AG04450 (cell line): ENCODE measurements at regions not wholly inside any gene's neighbourhood (a gene's known extent, or its start where the extent isn't known, plus 50 kb on each side); places are given as distances from the start of the nearest gene placed in this dataset.
"Not testable (repeated sequence)": the region's sequence is repeated elsewhere in the genome, so short reads cannot be mapped to it uniquely, and the experiment has no call there.

Experiments used
- CTCF ChIA-PET: fragments of 300-600, 350-600 bp; formaldehyde crosslinking; extraction: SDS; loops from one replicate; lab custom pipeline; 2022; ENCODE audit warnings: antibody characterized with exemption, inconsistent platforms; lab: Charles Lee
- POLR2A ChIA-PET: fragments of 350-600 bp; formaldehyde crosslinking; extraction: SDS; loops from one replicate; lab custom pipeline; 2021; ENCODE audit warnings: antibody characterized with exemption, inconsistent platforms; lab: Yijun Ruan, JAX
- DNase-seq: peaks from one replicate; pipeline ENCODE4 v3.0.0-alpha.2; 2011; ENCODE audit warnings: low read depth, low spot score
- H3K27ac ChIP-seq: one replicate; pipeline ENCODE4 v1.5.1; 2012; ENCODE audit warnings: low read depth, low read length, control low read depth
- H3K27me3 ChIP-seq: one replicate; pipeline ENCODE4 v1.6.0; 2012; ENCODE audit warnings: low read length; ENCODE audit not compliant: control insufficient read depth, insufficient read depth
- H3K4me3 ChIP-seq: 2 replicates; pipeline ENCODE4 v1.5.1; 2011; ENCODE audit warnings: mild to moderate bottlenecking, low read depth, low read length, control low read depth
- H3K9me3 ChIP-seq: 2 replicates; pipeline ENCODE4 v1.5.1; 2012; ENCODE audit warnings: low read length; ENCODE audit not compliant: control insufficient read depth, insufficient read depth
- TF ChIP-seq, protein P1 (sequence below): IDR thresholded peaks from 2 replicates; pipeline ENCODE4 v1.5.1; 2011; ENCODE audit warnings: low read depth, low read length, control low read depth, inconsistent platforms

DNA sequence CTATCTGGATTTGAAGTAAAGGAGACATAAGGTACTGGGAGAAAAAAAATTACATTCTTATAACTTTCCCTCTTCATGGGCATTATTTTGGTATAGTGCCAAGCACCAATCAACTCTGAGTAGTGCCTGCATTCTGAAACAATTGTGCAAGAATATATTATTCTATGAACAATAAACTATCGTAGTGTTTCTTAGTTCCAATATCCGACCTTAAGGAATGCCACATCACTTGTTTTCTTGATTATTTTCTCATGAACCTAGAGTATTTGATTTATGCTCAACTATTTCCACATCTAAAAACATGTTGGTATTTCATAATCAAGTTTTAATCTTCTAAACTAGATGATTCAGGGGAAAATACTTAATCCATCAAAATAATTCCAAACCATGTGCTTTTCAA, 294.4 kb upstream of the TBX18 start:
- Histone ChIP-seq H3K4me3 (no peak overlapping the region), H3K9me3 (no peaks in the 10 kb centered on the region), H3K27me3 (no peaks in the 10 kb centered on the region), H3K27ac (no peak overlapping the region)
- ChIA-PET CTCF (no interaction called here), POLR2A (no interaction called here)
- DNase-seq, result no peak
- TF ChIP-seq, protein P1, sequence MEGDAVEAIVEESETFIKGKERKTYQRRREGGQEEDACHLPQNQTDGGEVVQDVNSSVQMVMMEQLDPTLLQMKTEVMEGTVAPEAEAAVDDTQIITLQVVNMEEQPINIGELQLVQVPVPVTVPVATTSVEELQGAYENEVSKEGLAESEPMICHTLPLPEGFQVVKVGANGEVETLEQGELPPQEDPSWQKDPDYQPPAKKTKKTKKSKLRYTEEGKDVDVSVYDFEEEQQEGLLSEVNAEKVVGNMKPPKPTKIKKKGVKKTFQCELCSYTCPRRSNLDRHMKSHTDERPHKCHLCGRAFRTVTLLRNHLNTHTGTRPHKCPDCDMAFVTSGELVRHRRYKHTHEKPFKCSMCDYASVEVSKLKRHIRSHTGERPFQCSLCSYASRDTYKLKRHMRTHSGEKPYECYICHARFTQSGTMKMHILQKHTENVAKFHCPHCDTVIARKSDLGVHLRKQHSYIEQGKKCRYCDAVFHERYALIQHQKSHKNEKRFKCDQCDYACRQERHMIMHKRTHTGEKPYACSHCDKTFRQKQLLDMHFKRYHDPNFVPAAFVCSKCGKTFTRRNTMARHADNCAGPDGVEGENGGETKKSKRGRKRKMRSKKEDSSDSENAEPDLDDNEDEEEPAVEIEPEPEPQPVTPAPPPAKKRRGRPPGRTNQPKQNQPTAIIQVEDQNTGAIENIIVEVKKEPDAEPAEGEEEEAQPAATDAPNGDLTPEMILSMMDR, result no peak

DNA sequence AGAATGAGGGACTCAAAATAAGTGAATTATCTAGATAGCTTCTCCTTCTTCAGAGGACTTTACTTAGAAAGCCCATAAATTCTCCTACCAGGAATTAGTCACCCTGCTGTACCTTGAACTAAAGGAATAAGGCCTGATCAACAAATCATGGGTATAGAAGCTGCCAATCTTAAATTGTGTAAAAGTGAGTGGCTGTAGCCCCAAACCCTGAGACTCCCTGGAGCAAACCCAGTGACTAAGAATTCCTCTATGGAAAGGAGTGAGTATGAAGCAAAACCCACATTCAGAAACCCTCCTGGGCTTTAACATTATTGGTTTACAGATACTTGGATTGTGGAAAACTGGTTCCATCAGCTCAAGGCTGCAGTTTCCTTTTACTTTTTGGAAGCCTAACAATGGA, 285.8 kb upstream of the TBX18 start:
- H3K27ac ChIP-seq, result no peak overlapping the region
- DNase-seq, result no peak
- ChIA-PET CTCF (no interaction called here), POLR2A (no interaction called here)
- no peaks in the 10 kb centered on the region for H3K9me3 ChIP-seq
- no peak overlapping the region for H3K4me3 ChIP-seq
- no peaks in the 10 kb centered on the region for H3K27me3 ChIP-seq
- TF ChIP-seq, protein P1, result no peak

DNA sequence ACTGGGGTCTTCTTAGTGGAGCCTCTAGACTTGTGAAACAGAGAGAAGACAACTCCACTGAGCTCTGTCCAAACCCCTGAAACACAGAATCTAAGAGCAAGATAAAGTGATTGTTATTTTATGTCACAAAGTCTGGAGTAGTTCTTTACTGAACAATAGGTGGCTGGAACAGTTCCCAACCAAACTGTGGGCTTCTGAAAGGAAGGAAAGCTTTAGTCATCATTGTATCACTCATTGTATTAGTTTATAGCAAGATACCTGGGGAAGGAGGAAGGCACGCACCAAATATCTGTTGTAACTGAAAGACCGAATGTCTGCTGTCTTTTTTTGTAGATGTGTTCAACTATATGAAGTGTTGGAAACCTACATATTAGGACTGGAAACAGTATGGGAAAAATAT, 284.9 kb upstream of the TBX18 start:
- Histone ChIP-seq H3K27ac (no peak overlapping the region), H3K27me3 (no peaks in the 10 kb centered on the region), H3K4me3 (no peak overlapping the region), H3K9me3 (no peaks in the 10 kb centered on the region)
- CTCF ChIA-PET, result no interaction called here
- DNase-seq, result no peak
- POLR2A ChIA-PET, result no interaction called here
- TF ChIP-seq, protein P1, result no peak

DNA sequence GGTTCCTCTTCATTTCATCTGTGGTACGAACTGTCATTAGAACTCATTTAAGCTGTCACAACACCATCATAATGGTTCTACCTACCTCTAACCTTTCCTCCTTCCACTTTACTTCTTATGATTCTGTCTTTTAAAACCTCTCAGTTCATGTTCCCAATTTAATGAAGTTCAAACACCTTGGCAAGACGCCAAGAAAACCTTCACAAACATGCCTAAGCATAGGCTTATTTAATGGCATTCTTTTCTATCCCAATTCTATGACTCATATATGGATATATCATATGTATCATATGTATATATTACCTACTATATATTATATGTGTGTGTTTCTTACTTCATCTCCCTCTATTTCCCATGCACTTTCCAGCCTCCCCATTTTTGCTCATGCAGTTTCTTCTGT, 283.4 kb upstream of the TBX18 start:
- ChIA-PET CTCF (no interaction called here), POLR2A (no interaction called here)
- Histone ChIP-seq H3K4me3 (no peak overlapping the region), H3K27ac (no peak overlapping the region), H3K9me3 (no peaks in the 10 kb centered on the region), H3K27me3 (no peaks in the 10 kb centered on the region)
- TF ChIP-seq, protein P1, result no peak
- no peak for DNase-seq

DNA sequence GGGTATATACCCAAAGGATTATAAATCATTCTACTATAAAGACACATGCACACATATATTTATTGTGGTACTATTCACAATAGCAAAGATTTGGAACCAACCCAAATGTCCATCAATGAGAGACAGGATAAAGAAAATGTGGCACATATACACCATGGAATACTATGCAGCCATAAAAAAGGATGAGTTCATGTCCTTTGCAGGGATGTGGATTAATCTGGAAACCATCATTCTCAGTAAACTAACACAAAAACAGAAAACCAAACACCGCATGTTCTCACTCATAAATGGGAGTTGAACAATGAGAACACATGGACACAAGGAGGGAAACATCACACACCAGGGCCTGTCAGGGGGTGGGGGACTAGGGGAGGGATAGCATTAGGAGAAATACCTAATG, 281.4 kb upstream of the TBX18 start:
- POLR2A ChIA-PET, H3K9me3 ChIP-seq, H3K4me3 ChIP-seq, H3K27ac ChIP-seq, DNase-seq, H3K27me3 ChIP-seq: not testable (repeated sequence)
- CTCF ChIA-PET, result interaction anchor here (1.6 kb wide), 1 partner anchor 278 kb away, joined by 3 read pairs; no protein-coding TSS in a partner anchor

DNA sequence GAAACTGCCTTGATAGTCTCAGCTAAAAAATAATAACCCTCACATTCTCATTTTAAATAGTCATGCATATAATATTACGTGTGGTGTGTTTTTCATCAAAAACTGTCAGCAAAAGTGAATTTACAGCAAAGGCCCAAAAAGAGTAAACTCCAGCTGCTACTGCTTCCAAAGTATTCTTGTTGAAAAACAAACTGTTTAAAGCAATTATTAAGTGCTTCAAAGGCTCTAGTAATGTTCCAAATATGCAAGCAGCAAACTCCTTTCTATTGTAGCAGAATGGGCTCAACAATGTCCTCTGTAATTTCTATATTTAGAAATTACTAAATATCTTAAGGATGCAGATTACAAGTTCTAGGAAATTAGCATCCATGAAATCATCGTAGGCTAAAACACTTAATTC, 280.0 kb upstream of the TBX18 start:
- POLR2A ChIA-PET, result no interaction called here
- CTCF ChIA-PET, result interaction anchor here (1.6 kb wide), 1 partner anchor 279 kb away, joined by 3 read pairs; no protein-coding TSS in a partner anchor

More for the DNA sequence above, 280.0 kb upstream of the TBX18 start:
- H3K27ac ChIP-seq, result no peak overlapping the region
- TF ChIP-seq, protein P1, result no peak
- no peaks in the 10 kb centered on the region for H3K27me3 ChIP-seq
- H3K9me3 ChIP-seq, result no peaks in the 10 kb centered on the region
- no peak for DNase-seq
- H3K4me3 ChIP-seq, result no peak overlapping the region
